Esophagus muscularis mucosa (tissue), 3 donors: ENCODE measurements at regions not wholly inside any gene's neighbourhood (a gene's known extent, or its start where the extent isn't known, plus 50 kb on each side); places are given as distances from the start of the nearest gene placed in this dataset.

Experiments
- CTCF ChIP-seq, 3 experiments: fragments of 200-600 bp in 2 of 3; fragments of 450-650 bp in 1 of 3; sonication (generic) in 2 of 3; IDR thresholded peaks; one replicate each; pipeline ENCODE4 v1.5.1; 2017 to 2019; ENCODE audit warnings: antibody characterized with exemption in 3 of 3, mild to moderate bottlenecking in 2 of 3, moderate library complexity in 1 of 3
- POLR2AphosphoS5 ChIP-seq, 2 donors: sonication (generic); formaldehyde crosslinking; IDR thresholded peaks; one replicate each; pipeline ENCODE4 v1.6.1; 2017; ENCODE audit warnings: antibody characterized with exemption in 2 of 2

- TF ChIP-seq CTCF (IDR thresholded peaks at IDR 0.05) (no peak), POLR2AphosphoS5 (IDR thresholded peaks at IDR 0.05) (no peak)
Observed at GRCh38 chr5:116908537-116908936, 333.9 kb upstream of the SEMA6A start.
